ENCODE measurements at regions not wholly inside any gene's neighbourhood (a gene's known extent, or its start where the extent isn't known, plus 50 kb on each side); places are given as distances from the start of the nearest gene placed in this dataset.

GRCh38 chr14:104474495-104475213 lies 104.9 kb upstream of the C14orf180 start:
- Histone ChIP-seq H3K27ac (no peak overlapping the region), H3K27me3 (no peaks in the 10 kb centered on the region), H3K4me3 (no peak overlapping the region), H3K36me3 (no peaks in the 10 kb centered on the region), H3K9me3 (no peaks in the 10 kb centered on the region), H3K4me1 (no peaks in the 10 kb centered on the region)
- DNase-seq, result no peak
- intact Hi-C loops (cut with DNase I), result no loop called here
- no peak for TF ChIP-seq CTCF (IDR thresholded peaks at IDR 0.05)
- no peak for ATAC-seq

- H3K36me3 ChIP-seq, result no peaks in the 10 kb centered on the region
- intact Hi-C loops (cut with DNase I), result no loop called here
- H3K4me1 ChIP-seq, result no peaks in the 10 kb centered on the region
- no peak overlapping the region for H3K27ac ChIP-seq
- no peak for TF ChIP-seq CTCF (IDR thresholded peaks at IDR 0.05)
- no peak overlapping the region for H3K4me3 ChIP-seq
- DNase-seq (no peak), ATAC-seq (no peak)
- H3K27me3 ChIP-seq, result no peaks in the 10 kb centered on the region
- H3K9me3 ChIP-seq, result no peaks in the 10 kb centered on the region
These were observed 104.3 kb upstream of the C14orf180 start for GRCh38 chr14:104475256-104475655.

- DNase-seq, result no peak
- Histone ChIP-seq H3K36me3 (no peaks in the 10 kb centered on the region), H3K27ac (no peak overlapping the region), H3K4me3 (no peak overlapping the region), H3K9me3 (no peaks in the 10 kb centered on the region), H3K27me3 (no peaks in the 10 kb centered on the region), H3K4me1 (no peaks in the 10 kb centered on the region)
- no peak for TF ChIP-seq CTCF (IDR thresholded peaks at IDR 0.05)
- ATAC-seq, result no peak
- intact Hi-C loops (cut with DNase I), result no loop called here
These were observed 103.8 kb upstream of the C14orf180 start for GRCh38 chr14:104475802-104476201.

- Histone ChIP-seq H3K27me3 (no peaks in the 10 kb centered on the region), H3K4me3 (no peak overlapping the region), H3K36me3 (no peaks in the 10 kb centered on the region), H3K4me1 (no peaks in the 10 kb centered on the region), H3K9me3 (no peaks in the 10 kb centered on the region), H3K27ac (no peak overlapping the region)
- DNase-seq (no peak), ATAC-seq (no peak)
- TF ChIP-seq CTCF (IDR thresholded peaks at IDR 0.05), result no peak
- intact Hi-C loops (cut with DNase I), result no loop called here
These were observed 103.1 kb upstream of the C14orf180 start for GRCh38 chr14:104476437-104476836.

GRCh38 chr14:104477117-104477623 lies 102.4 kb upstream of the C14orf180 start:
- intact Hi-C loops (cut with DNase I), result no loop called here

More at GRCh38 chr14:104477117-104477623, 102.4 kb upstream of the C14orf180 start:
- no peaks in the 10 kb centered on the region for H3K9me3 ChIP-seq
- H3K36me3 ChIP-seq, result no peaks in the 10 kb centered on the region
- DNase-seq (no peak), ATAC-seq (no peak)
- no peak overlapping the region for H3K4me3 ChIP-seq
- no peak overlapping the region for H3K27ac ChIP-seq
- H3K4me1 ChIP-seq, result no peaks in the 10 kb centered on the region
- TF ChIP-seq CTCF (IDR thresholded peaks at IDR 0.05), result no peak
- H3K27me3 ChIP-seq, result no peaks in the 10 kb centered on the region
